Stomach (tissue), 8 donors: ENCODE measurements at regions not wholly inside any gene's neighbourhood (a gene's known extent, or its start where the extent isn't known, plus 50 kb on each side); places are given as distances from the start of the nearest gene placed in this dataset.
A peak's percentile ranks its signal among the peaks of the same experiment; 100 is the strongest.
"Not testable (repeated sequence)": the region's sequence is repeated elsewhere in the genome, so short reads cannot be mapped to it uniquely, and the experiment has no call there.

Experiments used
- DNase-seq, 2 donors: peaks; one replicate each; pipeline versions ENCODE4 v3.0.0 to v3.0.0-alpha.2; 2013 to 2019
- H3K27ac ChIP-seq, 5 donors: fragments of 200-600 bp in 4 of 5; sonication (generic) in 4 of 5; one replicate each; pipeline ENCODE4 v1.5.1; 2013 to 2019; ENCODE audit warnings: mild to moderate bottlenecking in 1 of 5, moderate library complexity in 1 of 5
- H3K27me3 ChIP-seq, 3 donors: fragments of 200-600 bp; sonication (generic); one replicate each; pipeline ENCODE4 v1.5.1; 2017 to 2019; ENCODE audit warnings: mixed run types in 1 of 3
- H3K36me3 ChIP-seq, 4 donors: fragments of 200-600 bp; sonication (generic); 1 replicate in 3 of 4; 2 replicates in 1 of 4; pipeline ENCODE4 v1.5.1; 2016 to 2019
- H3K4me1 ChIP-seq, 4 donors: fragments of 200-600 bp; sonication (generic); one replicate each; pipeline ENCODE4 v1.5.1; 2016 to 2019
- H3K4me3 ChIP-seq, 4 donors: fragments of 200-600 bp; sonication (generic) in 3 of 4; one replicate each; pipeline ENCODE4 v1.5.1; 2016 to 2019; ENCODE audit warnings: mild to moderate bottlenecking in 1 of 4
- H3K9me3 ChIP-seq, 4 donors: fragments of 200-600 bp; sonication (generic); one replicate each; pipeline ENCODE4 v1.5.1; 2016 to 2019
- CTCF ChIP-seq, 7 experiments: fragments of 450-650 bp in 4 of 7; fragments of 200-600 bp in 3 of 7; sonication (generic) in 3 of 7; IDR thresholded peaks; one replicate each; pipeline ENCODE4 v1.5.1; 2016 to 2019; ENCODE audit warnings: antibody characterized with exemption in 7 of 7, control low read depth in 2 of 7, mild to moderate bottlenecking in 1 of 7
- EP300 ChIP-seq: sonication (generic); formaldehyde crosslinking; IDR thresholded peaks from one replicate; pipeline ENCODE4 v1.6.1; 2017; ENCODE audit warnings: antibody characterized with exemption
- POLR2A ChIP-seq, 4 donors: fragments of 450-650 bp; IDR thresholded peaks; one replicate each; pipeline ENCODE4 v1.6.1; 2016; ENCODE audit warnings: antibody characterized with exemption in 4 of 4, control low read depth in 2 of 4, mild to moderate bottlenecking in 1 of 4, moderate library complexity in 1 of 4
- POLR2AphosphoS5 ChIP-seq, 3 donors: sonication (generic); formaldehyde crosslinking; IDR thresholded peaks; one replicate each; pipeline ENCODE4 v1.6.1; 2016; ENCODE audit warnings: antibody characterized with exemption in 3 of 3
- WGBS, 5 donors: extraction: QIAGEN DNeasy Blood & Tissue Kit in 3 of 5; methylation state at CpG; one replicate each; pipeline versions ENCODE4 v1.1.5 to v1.1.7; 2013 to 2018; 5-methylcytosine and 5-hydroxymethylcytosine counted together
- intact Hi-C: fragments of 100-400 bp; cut with DNase I; formaldehyde crosslinking; loops from one replicate; pipeline ENCODE4 v1.15.1; 2023; ENCODE audit warnings: low total_unique reads
- donor health status: healthy with polysubstance abuse.
- donor health status: Bipolar disorder and iron deficiency.
- donor health status: healthy.

GRCh38 chr2:144642856-144643255 lies 122.9 kb upstream of the ZEB2 start:
- TF ChIP-seq POLR2A (IDR thresholded peaks at IDR 0.05) (no peak), EP300 (no peak), CTCF (IDR thresholded peaks at IDR 0.05) (no peak), POLR2AphosphoS5 (IDR thresholded peaks at IDR 0.05) (no peak)
- peaks cover 0 to 2% (median 0%) of the 10 kb centered on the region in 4 donors for H3K9me3 ChIP-seq
- WGBS, 5 donors, result 84 to 92% (median 88%) methylated on average over 2 of the region's 2 CpGs
- H3K27ac ChIP-seq, result no peak overlapping the region
- no peaks in the 10 kb centered on the region for H3K4me1 ChIP-seq
- H3K27me3 ChIP-seq, result no peaks in the 10 kb centered on the region
- no peak overlapping the region for H3K4me3 ChIP-seq
- H3K36me3 ChIP-seq, result no peaks in the 10 kb centered on the region
- intact Hi-C loops, result no loop called here
- DNase-seq, result peak in 1 of 2 donors; percentile 10

GRCh38 chr2:144642131-144642530 lies 122.2 kb upstream of the ZEB2 start:
- Histone ChIP-seq H3K4me1 (no peaks in the 10 kb centered on the region), H3K9me3 (peaks cover 0 to 4% (median 0%) of the 10 kb centered on the region in 4 donors), H3K36me3 (no peaks in the 10 kb centered on the region), H3K27ac (no peak overlapping the region), H3K27me3 (no peaks in the 10 kb centered on the region), H3K4me3 (no peak overlapping the region)
- intact Hi-C loops, result no loop called here
- no peak for DNase-seq
- WGBS, 5 donors, result 36 to 58% (median 40%) methylated on average over 2 of the region's 2 CpGs
- TF ChIP-seq POLR2AphosphoS5 (IDR thresholded peaks at IDR 0.05) (no peak), CTCF (IDR thresholded peaks at IDR 0.05) (no peak), POLR2A (IDR thresholded peaks at IDR 0.05) (no peak), EP300 (no peak)

- H3K27ac ChIP-seq, DNase-seq, H3K4me3 ChIP-seq, intact Hi-C loops, H3K36me3 ChIP-seq, H3K27me3 ChIP-seq, H3K4me1 ChIP-seq: not testable (repeated sequence)
- 63 to 83% (median 73%) methylated on average over 4 of the region's 4 CpGs for WGBS, 5 donors
- H3K9me3 ChIP-seq, result peaks cover 0 to 17% (median 4%) of the 10 kb centered on the region in 4 donors
Measured at GRCh38 chr2:144638250-144638649, 118.3 kb upstream of the ZEB2 start.

- H3K4me3 ChIP-seq, intact Hi-C loops: not testable (repeated sequence)
- WGBS, 5 donors, result 59 to 77% (median 70%) methylated on average over 1 of the region's 1 CpG
Measured at GRCh38 chr2:144636860-144637259, 116.9 kb upstream of the ZEB2 start.

GRCh38 chr2:144632809-144633208 lies 112.9 kb upstream of the ZEB2 start:
- 79 to 94% (median 92%) methylated on average over 2 of the region's 2 CpGs for WGBS, 5 donors
- peaks cover 0 to 15% (median 4%) of the 10 kb centered on the region in 4 donors for H3K9me3 ChIP-seq
- no peak overlapping the region for H3K4me3 ChIP-seq
- H3K4me1 ChIP-seq, result no peaks in the 10 kb centered on the region
- no peak overlapping the region for H3K27ac ChIP-seq
- TF ChIP-seq EP300, result no peak
- no peak for TF ChIP-seq POLR2AphosphoS5 (IDR thresholded peaks at IDR 0.05)
- TF ChIP-seq CTCF (IDR thresholded peaks at IDR 0.05), result no peak
- no peak for TF ChIP-seq POLR2A (IDR thresholded peaks at IDR 0.05)
- intact Hi-C loops, result no loop called here
- H3K36me3 ChIP-seq, result no peaks in the 10 kb centered on the region
- no peak for DNase-seq
- no peaks in the 10 kb centered on the region for H3K27me3 ChIP-seq

More at GRCh38 chr2:144636860-144637259, 116.9 kb upstream of the ZEB2 start:
- peaks cover 0 to 17% (median 4%) of the 10 kb centered on the region in 4 donors for H3K9me3 ChIP-seq
- not testable (repeated sequence) for H3K27me3 ChIP-seq, H3K36me3 ChIP-seq, H3K4me1 ChIP-seq, H3K27ac ChIP-seq, DNase-seq
